ENCODE measurements at regions not wholly inside any gene's neighbourhood (a gene's known extent, or its start where the extent isn't known, plus 50 kb on each side); places are given as distances from the start of the nearest gene placed in this dataset.
"Not testable (repeated sequence)": the region's sequence is repeated elsewhere in the genome, so short reads cannot be mapped to it uniquely, and the experiment has no call there.

DNA sequence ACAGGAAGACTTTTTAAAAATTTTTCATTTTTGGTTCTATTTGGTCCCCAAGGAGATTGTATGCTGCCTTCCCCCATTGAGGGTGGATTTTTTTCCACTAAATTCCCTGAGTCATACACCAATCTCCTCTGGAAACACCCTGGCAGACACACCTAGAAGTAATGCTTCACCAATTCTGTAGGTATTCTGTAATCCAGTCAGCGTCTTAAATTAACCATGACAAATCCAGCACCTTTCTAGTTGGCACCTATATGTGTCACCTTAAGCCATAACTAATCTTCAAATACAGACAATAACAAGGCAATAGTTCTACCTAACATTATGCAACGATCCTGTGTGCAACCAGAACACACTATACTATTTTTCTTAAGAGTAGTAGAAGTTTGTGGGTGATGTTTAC, 459.1 kb upstream of the NDN start:
- no peak overlapping the region for H3K4me3 ChIP-seq (ENCODE audit: low read depth, low read length)
- TF ChIP-seq CTCF (conservative IDR thresholded peaks at IDR 0.05; ENCODE audit: low read depth, low read length): no peak
- DNase-seq (ENCODE audit: low read depth): no peak

GRCh38 chr15:24150542-24150941, 463.4 kb upstream of the NDN start:
- DNase-seq (ENCODE audit: low read depth): no peak
- TF ChIP-seq CTCF (conservative IDR thresholded peaks at IDR 0.05; ENCODE audit: low read depth, low read length): no peak

GRCh38 chr15:24158306-24158705, 471.2 kb upstream of the NDN start:
- H3K4me3 ChIP-seq (ENCODE audit: low read depth, low read length); DNase-seq (ENCODE audit: low read depth): not testable (repeated sequence)

More at GRCh38 chr15:24150542-24150941, 463.4 kb upstream of the NDN start:
- no peak overlapping the region for H3K4me3 ChIP-seq (ENCODE audit: low read depth, low read length)

- not testable (repeated sequence) for H3K4me3 ChIP-seq (ENCODE audit: low read depth, low read length); DNase-seq (ENCODE audit: low read depth)
Measured at GRCh38 chr15:24165512-24165911, 478.4 kb upstream of the NDN start.

GRCh38 chr15:24202297-24202696, 473.3 kb upstream of the NPAP1 start:
- DNase-seq (ENCODE audit: low read depth); H3K4me3 ChIP-seq (ENCODE audit: low read depth, low read length): not testable (repeated sequence)

GRCh38 chr15:24211742-24212476, 463.7 kb upstream of the NPAP1 start:
- DNase-seq (ENCODE audit: low read depth); H3K4me3 ChIP-seq (ENCODE audit: low read depth, low read length): not testable (repeated sequence)

DNA sequence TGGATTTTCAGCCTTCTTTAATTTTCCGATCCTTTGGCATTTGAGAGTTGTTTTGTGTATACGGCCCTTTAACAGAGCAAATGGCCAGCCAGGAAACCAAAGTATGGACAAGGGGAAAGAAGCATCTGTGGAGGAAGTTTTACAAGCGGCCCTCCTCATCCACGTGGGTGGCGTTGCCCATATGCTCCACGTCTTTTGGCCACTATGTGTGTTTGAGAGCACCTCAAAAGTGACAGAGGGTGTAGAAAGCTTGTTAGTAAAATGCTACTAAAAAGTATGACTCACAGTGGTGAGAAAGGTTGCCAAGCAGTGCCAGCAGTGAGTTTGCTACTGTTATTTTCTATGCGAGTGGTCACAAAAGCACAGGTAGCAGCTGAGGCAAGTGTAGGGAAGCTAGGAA, 451.8 kb upstream of the NPAP1 start:
- no peak for DNase-seq (ENCODE audit: low read depth)
- no peak for TF ChIP-seq CTCF (conservative IDR thresholded peaks at IDR 0.05; ENCODE audit: low read depth, low read length)
- H3K4me3 ChIP-seq (ENCODE audit: low read depth, low read length): no peak overlapping the region

GRCh38 chr15:24224161-24224560, 451.4 kb upstream of the NPAP1 start:
- DNase-seq (ENCODE audit: low read depth): no peak
- TF ChIP-seq CTCF (conservative IDR thresholded peaks at IDR 0.05; ENCODE audit: low read depth, low read length): no peak
- no peak overlapping the region for H3K4me3 ChIP-seq (ENCODE audit: low read depth, low read length)

DNA sequence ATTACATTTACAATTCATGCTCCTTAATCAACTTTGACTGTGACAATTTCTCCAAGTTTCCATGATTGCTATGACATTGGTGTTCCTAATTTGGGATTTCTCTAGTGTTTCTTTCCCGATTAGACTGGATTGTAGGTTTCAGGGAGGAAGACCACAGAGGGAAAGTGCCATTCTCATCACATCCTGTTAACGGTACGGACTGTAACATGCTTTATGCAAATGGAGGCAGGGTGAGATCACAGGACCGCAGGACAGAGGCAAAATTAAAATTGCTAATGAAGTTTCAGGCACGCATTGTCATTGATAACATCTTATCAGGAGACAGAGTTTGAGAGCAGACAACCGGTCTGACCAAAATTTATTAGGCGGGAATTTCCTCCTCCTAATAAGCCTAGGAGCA, 446.7 kb upstream of the NPAP1 start:
- not testable (repeated sequence) for H3K4me3 ChIP-seq (ENCODE audit: low read depth, low read length); DNase-seq (ENCODE audit: low read depth)

- not testable (repeated sequence) for DNase-seq (ENCODE audit: low read depth); H3K4me3 ChIP-seq (ENCODE audit: low read depth, low read length)
Measured at GRCh38 chr15:24233134-24233533, 442.4 kb upstream of the NPAP1 start.

- not testable (repeated sequence) for H3K4me3 ChIP-seq (ENCODE audit: low read depth, low read length); DNase-seq (ENCODE audit: low read depth)
Measured at GRCh38 chr15:24240580-24240979, 435.0 kb upstream of the NPAP1 start.

DNA sequence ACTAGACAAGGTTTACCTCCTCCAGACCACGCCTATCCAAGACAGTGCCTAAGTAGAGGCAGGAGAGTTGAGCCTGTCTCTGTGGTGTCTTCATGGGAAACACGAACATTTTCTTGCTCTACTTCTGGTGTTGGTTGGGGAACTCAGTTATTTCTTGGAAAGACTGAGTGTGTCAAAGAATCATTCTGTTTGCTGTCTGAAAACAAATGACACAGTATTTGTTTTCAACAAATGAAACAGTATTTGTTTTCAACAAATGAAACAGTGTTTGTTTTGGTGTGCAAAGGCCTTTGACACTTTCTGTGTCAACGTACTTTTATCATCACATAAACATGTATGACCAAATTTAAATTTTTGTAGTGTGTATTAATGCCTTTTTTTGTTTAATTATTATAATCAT, 416.5 kb upstream of the NPAP1 start:
- DNase-seq (ENCODE audit: low read depth); H3K4me3 ChIP-seq (ENCODE audit: low read depth, low read length): not testable (repeated sequence)

DNA sequence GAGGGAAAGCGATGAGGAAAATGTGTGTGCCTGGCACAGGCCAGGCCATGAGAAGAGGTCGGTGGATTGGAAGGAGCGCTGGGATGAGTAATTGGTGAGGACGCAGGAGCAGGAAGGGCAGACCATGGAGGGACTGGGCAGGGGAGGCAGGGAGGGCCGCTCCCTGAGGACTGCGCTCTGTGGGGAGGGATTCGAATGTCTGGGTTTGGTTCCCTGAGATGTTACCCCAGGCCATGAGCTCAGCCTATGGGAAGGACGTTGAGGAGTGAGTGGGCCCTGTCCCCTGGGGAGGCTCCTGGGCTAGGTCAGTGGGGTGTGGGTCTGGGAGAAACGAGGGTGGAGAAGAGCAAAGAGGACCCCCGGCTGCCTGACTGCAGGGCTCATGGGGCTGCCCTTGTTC, 415.2 kb upstream of the NPAP1 start:
- H3K4me3 ChIP-seq (ENCODE audit: low read depth, low read length); DNase-seq (ENCODE audit: low read depth): not testable (repeated sequence)

GRCh38 chr15:24260854-24261253, 414.7 kb upstream of the NPAP1 start:
- not testable (repeated sequence) for DNase-seq (ENCODE audit: low read depth)

GRCh38 chr15:24268536-24269165, 406.9 kb upstream of the NPAP1 start:
- not testable (repeated sequence) for H3K4me3 ChIP-seq (ENCODE audit: low read depth, low read length); DNase-seq (ENCODE audit: low read depth)

More at GRCh38 chr15:24260854-24261253, 414.7 kb upstream of the NPAP1 start:
- H3K4me3 ChIP-seq (ENCODE audit: low read depth, low read length): not testable (repeated sequence)

All from epithelial cell of proximal tubule (primary cell).